BJ (cell line): ENCODE measurements at regions not wholly inside any gene's neighbourhood (a gene's known extent, or its start where the extent isn't known, plus 50 kb on each side); places are given as distances from the start of the nearest gene placed in this dataset.
"Not testable (repeated sequence)": the region's sequence is repeated elsewhere in the genome, so short reads cannot be mapped to it uniquely, and the experiment has no call there.

Experiments used
- CTCF ChIA-PET: fragments of 350-600 bp; formaldehyde crosslinking; extraction: SDS; loops from one replicate; lab custom pipeline; 2021; ENCODE audit warnings: antibody characterized with exemption, inconsistent platforms; lab: Yijun Ruan, JAX
- POLR2A ChIA-PET: fragments of 300-600 bp; sonication (Branson Sonifier 250); formaldehyde crosslinking; extraction: SDS; loops from one replicate; lab custom pipeline; 2021; ENCODE audit warnings: antibody characterized with exemption; lab: Charles Lee
- DNase-seq: peaks from one replicate; pipeline ENCODE4 v3.0.0-alpha.2; 2011; ENCODE audit warnings: low read depth
- H3K27me3 ChIP-seq: 2 replicates; pipeline ENCODE4 v1.6.0; 2011; ENCODE audit warnings: low read length; ENCODE audit not compliant: control insufficient read depth, insufficient read depth
- H3K36me3 ChIP-seq: 2 replicates; pipeline ENCODE4 v1.5.1; 2011; ENCODE audit warnings: low read length; ENCODE audit not compliant: control insufficient read depth, insufficient read depth
- H3K4me3 ChIP-seq: 2 replicates; pipeline ENCODE4 v1.5.1; 2011; ENCODE audit warnings: low read depth, mild to moderate bottlenecking, control low read depth, low read length
- TF ChIP-seq, protein P1 (sequence below): IDR thresholded peaks from 2 replicates; pipeline ENCODE4 v1.5.1; 2011; ENCODE audit warnings: low read depth, mild to moderate bottlenecking, control low read depth, inconsistent platforms, low read length, moderate library complexity; ENCODE audit not compliant: insufficient read depth

DNA sequence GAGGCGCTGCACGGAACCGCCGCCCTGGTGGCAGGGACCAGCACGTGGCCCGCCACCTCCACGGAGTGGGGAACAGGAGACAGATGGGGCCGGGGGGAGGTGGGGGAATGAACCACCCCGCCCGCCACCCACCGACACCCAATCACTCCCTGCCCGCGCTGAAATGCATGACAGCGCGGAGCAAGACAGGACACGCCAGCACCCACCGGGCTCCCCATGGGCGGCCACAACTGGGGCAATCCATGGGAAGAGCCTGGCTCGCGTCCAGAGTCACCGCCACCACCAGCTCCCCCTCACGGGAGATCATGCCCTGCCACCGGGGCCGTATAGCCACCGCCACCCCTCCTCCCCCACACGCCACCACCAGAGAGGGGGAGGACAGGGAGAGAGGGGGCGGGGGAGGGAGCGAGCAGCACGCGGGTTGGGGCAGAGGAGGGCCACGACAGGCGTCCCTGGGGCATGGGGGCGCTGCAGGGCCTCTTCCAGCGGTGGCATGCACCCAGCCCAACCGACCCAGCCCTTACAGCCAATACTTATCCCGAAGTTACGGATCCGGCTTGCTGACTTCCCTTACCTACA, 744.3 kb upstream of the DEFB115 start:
- no peaks in the 10 kb centered on the region for H3K36me3 ChIP-seq
- POLR2A ChIA-PET, result no interaction called here
- no peak for DNase-seq
- CTCF ChIA-PET, result no interaction called here
- TF ChIP-seq, protein P1, sequence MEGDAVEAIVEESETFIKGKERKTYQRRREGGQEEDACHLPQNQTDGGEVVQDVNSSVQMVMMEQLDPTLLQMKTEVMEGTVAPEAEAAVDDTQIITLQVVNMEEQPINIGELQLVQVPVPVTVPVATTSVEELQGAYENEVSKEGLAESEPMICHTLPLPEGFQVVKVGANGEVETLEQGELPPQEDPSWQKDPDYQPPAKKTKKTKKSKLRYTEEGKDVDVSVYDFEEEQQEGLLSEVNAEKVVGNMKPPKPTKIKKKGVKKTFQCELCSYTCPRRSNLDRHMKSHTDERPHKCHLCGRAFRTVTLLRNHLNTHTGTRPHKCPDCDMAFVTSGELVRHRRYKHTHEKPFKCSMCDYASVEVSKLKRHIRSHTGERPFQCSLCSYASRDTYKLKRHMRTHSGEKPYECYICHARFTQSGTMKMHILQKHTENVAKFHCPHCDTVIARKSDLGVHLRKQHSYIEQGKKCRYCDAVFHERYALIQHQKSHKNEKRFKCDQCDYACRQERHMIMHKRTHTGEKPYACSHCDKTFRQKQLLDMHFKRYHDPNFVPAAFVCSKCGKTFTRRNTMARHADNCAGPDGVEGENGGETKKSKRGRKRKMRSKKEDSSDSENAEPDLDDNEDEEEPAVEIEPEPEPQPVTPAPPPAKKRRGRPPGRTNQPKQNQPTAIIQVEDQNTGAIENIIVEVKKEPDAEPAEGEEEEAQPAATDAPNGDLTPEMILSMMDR, result no peak
- H3K4me3 ChIP-seq, result no peak overlapping the region
- no peaks in the 10 kb centered on the region for H3K27me3 ChIP-seq

DNA sequence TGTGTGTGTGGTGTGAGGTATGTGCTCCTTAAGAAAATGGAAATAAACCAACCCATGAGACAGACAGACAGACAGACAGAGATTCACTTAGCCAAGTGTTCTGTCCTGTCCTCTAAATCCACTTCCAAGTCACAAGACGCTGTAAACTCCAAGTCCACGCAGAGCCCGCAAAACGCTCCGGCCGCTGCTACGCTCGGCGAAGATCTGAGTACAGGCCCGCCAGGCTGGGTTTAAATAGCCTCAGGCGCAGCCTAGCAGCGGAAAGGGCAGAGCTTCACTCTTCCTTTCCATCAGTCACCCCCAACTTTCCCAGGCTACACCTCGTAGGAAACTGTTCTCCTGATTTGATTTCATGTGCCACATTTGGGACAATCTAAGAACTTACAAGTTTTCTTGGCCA, 741.5 kb upstream of the DEFB115 start:
- DNase-seq, H3K27me3 ChIP-seq, CTCF ChIA-PET, POLR2A ChIA-PET, H3K4me3 ChIP-seq, H3K36me3 ChIP-seq: not testable (repeated sequence)

DNA sequence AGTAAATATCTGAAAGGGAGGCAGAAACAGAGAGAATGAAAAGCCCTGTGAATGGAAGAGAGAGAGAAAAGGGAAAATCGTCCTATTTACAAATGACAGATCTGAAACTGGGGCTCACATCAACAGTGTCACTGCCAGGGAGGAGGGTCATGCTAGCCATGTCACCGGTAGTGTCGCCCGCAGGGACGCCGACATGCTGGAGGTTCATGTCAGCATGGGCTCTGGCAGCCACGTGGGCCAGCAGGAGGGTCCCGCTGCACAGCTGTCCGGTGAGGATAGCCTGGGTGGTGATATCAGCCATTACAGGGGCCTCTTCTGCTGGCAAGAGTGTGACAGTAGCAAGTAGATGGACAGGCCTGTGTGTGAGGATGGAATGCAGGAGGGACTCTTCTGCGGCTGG, 738.6 kb upstream of the DEFB115 start:
- H3K4me3 ChIP-seq, CTCF ChIA-PET, POLR2A ChIA-PET, H3K27me3 ChIP-seq, H3K36me3 ChIP-seq, DNase-seq: not testable (repeated sequence)

DNA sequence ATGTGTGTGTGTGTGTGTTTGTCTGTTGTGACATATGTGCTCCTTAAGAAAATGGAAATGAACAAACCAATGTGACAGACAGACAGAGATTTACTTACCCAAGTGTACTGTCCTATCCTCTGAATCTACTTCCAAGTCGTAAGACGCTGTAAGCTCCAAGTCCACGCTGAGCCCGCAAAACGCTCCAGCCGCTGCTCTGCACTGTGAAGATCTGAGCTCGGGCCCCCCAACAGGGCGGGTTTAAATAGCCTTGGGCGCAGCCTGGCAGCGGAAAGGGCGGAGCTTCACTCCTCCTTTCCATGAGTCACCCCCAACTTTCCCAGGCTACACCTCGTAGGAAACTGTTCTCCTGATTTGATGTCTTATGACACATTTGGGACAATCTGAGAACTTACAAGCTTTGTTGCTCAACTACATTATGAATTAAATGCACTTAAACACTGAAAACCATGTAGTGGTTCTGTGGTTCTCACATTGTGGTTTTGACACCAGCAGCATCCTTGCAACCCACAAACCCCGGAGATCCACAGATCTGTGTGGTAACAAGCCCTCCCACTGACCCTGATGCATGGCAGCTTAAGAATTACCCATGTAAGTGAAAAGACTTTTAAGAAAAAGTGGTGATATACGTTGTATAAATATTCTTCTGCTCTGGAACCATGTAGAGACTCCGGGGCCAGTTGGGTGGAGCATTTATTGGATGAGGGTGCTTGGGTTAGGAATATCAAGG, 735.6 kb upstream of the DEFB115 start:
- H3K36me3 ChIP-seq, H3K4me3 ChIP-seq, CTCF ChIA-PET, POLR2A ChIA-PET, H3K27me3 ChIP-seq, DNase-seq: not testable (repeated sequence)

DNA sequence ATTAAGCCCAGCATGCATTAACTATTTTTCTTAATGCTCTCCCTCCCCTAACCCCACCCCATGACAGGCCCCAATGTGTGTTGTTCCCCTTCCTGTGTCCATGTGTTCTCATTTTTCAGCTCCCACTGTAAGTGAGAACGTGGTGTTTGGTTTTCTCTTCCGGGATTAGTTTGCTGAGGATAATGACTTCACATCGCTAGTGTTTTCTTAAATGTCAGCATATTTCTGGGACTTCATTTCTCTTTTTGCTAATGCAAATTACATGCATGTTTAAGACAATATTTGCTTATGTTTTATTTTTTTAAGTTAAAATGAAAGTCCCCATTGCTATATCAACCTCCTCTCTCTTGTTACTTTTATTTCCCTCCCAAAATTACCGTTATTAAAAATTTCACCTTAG, 733.3 kb upstream of the DEFB115 start:
- H3K4me3 ChIP-seq, DNase-seq, H3K36me3 ChIP-seq, CTCF ChIA-PET, POLR2A ChIA-PET, H3K27me3 ChIP-seq: not testable (repeated sequence)

DNA sequence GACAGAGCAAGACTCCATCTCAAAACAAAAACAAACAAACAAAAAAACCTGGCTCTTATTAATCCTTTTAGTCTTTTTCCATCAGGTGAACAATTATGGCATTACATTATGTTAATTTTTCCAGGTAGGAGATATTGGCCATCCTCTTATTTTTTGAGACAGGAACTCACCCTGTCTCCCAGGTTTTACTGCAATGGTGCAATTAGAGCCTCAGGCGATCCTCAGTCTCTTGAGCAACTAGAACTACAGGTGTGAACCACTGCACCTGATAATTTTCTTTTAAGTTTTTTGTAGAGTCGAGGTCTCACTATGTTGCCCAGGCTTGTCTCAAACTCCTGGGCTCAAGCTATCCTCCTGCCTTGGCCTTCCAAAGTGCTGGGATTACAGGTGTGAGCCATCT, 732.7 kb upstream of the DEFB115 start:
- H3K36me3 ChIP-seq, H3K27me3 ChIP-seq, POLR2A ChIA-PET, DNase-seq, H3K4me3 ChIP-seq, CTCF ChIA-PET: not testable (repeated sequence)

DNA sequence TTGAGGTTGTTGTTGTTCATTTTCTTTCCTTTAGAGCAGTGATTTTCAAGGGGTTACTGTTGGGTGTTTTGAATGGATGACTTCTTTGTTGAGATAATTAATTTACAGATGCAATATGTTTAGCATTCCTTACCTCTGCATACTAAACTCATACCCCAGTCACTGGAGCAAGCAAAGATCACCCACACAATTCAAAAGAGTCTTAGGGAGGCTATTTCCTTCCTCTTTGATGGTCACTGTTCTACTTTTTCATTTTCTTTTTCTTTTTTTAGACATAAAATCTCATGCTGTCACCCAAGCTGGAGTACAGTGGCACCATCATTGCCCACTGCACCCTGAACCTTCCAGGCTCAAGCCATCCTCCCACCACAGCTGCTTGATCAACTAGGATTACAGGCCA, 723.8 kb upstream of the DEFB115 start:
- DNase-seq, POLR2A ChIA-PET, CTCF ChIA-PET, H3K36me3 ChIP-seq, H3K27me3 ChIP-seq, H3K4me3 ChIP-seq: not testable (repeated sequence)

DNA sequence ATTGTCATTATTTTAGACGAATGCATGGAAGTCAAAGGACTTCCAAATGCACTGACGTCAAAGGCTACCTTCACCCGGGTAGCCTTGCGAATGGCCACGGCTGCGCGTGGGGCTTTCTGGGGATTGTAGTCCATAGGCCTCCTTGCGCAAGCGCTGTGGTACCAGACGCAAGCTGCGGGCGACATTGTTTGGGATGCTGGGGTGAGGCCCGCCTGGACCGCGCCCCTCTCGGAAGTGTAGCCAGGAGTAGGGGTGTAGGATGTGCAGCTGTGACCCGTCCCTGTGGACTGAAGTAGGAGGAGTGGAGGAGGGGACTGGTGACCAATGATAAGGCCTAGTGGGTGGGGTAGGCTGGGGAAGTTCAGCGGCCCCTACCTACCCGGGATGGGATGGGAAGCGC, 720.0 kb upstream of the DEFB115 start:
- H3K27me3 ChIP-seq, CTCF ChIA-PET, H3K4me3 ChIP-seq, POLR2A ChIA-PET, DNase-seq, H3K36me3 ChIP-seq: not testable (repeated sequence)

DNA sequence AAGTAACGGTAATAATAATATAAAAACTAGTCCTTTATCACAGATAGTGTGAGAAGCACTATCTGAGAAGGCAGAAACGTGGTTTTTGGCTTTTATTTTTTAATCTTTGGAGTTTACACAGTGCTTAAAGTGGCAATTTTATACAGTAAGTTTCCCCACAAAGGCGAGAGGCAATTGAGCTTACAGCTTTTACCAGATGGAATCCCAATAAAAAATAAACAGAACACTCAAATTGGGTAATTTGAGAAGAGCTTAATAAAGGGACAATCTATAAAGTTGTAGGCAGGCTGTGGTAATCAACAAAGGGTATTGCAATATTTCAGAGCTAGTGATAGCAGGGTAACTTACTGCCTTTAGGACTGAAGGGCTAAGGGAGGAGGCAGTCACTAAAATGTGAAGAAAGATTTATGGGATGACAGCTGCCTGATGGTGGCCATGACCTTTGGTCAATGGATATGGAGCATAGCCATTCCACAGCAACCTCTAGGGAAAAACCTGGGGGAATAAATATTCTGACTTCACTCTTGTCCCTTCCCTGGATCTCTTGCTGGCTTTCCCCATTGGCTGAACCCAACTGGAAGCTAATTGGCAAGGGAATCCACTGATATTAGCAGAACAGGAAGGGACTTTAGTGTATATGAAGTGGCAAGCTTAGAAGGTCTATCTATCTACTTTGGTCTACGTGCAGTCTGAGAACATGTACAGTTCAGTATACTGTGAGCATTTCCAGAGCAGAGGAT, 717.0 kb upstream of the DEFB115 start:
- POLR2A ChIA-PET, CTCF ChIA-PET, H3K4me3 ChIP-seq, H3K27me3 ChIP-seq, DNase-seq, H3K36me3 ChIP-seq: not testable (repeated sequence)

DNA sequence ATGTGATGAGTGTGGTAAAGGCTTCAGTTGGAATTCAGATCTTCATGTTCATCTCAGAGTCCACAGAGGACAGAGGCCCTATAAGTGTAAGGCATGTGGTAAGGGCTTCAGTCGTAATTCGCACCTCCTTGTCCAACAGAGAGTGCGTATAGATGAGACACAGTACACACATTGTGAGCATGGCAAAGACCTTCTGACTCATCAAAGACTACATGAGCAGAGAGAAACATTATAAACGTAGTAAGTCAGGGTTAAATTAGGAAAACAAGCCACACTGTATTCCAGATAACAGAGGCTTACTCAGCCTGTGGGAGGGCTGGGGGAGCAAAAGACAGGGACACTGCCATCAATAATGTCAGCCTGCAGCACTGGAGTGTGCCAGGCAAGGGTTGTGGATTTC, 706.2 kb upstream of the DEFB115 start:
- CTCF ChIA-PET, DNase-seq, H3K27me3 ChIP-seq, H3K4me3 ChIP-seq, H3K36me3 ChIP-seq, POLR2A ChIA-PET: not testable (repeated sequence)

DNA sequence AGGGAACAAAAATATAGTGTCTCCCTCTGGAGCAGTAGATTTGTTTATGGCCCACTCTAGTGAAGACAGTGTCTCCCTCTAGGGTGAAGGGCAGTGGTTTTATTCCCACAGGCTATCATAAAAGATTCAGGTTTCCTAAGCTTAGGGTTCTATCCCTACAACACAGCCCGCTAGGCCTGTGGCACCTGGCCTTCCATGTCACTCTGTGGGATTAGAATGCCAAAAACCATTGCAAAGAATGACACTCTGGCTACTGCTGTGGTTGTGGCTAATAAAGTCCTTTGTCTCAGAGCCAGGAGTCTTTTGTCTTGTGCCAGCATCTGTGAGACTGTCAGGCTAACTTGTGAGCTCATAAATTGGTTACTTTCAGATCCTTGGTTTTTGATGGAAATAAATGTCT, 700.7 kb upstream of the DEFB115 start:
- H3K36me3 ChIP-seq, DNase-seq, POLR2A ChIA-PET, H3K4me3 ChIP-seq, CTCF ChIA-PET, H3K27me3 ChIP-seq: not testable (repeated sequence)

DNA sequence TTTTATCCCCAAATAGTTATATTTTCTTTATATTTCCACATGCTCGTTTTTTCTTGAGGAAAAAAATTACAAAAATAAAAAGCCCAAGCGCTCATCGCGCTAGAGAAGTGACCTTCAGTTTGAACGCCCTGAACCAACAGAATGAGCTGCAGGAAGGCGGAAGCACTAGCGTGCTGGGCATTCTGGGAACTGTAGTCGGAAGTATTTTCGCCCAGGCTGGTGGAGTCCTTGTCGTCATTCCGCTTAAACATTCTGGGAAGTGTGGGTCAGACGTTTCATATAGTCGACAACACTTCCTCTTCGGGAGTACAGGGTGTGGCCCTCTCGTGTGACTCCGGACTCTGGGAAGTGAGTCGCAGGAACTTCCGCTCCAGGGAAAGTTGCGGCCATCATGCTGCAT, 692.4 kb upstream of the DEFB115 start:
- CTCF ChIA-PET, result not testable (repeated sequence)

More for the DNA sequence above, 692.4 kb upstream of the DEFB115 start:
- H3K27me3 ChIP-seq, DNase-seq, H3K4me3 ChIP-seq, POLR2A ChIA-PET, H3K36me3 ChIP-seq: not testable (repeated sequence)
